ENCODE measurements at regions not wholly inside any gene's neighbourhood (a gene's known extent, or its start where the extent isn't known, plus 50 kb on each side); places are given as distances from the start of the nearest gene placed in this dataset.

DNA sequence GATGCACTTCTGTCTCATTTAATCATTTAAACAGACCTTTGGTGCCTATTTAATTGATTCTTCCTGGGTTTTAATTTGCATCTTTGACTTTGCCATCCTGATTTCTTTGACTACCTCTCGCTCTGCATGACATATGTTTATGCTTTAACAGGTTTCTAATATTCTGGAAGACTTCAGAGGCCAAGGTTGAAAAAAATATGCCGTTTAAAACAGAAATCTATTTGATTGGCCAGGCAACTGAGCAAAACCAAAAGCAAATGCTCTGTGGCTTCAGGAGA lies 303.4 kb downstream of the IRS1 start:
- POLR2A ChIA-PET, result no interaction called here
- H3K4me3 ChIP-seq, result no peak overlapping the region
- WGBS (ENCODE audit: missing lambda C conversion rate), result 87% methylated on average over 2 of the region's 2 CpGs
- CTCF ChIA-PET, result no interaction called here
- TF ChIP-seq ESRRA (IDR thresholded peaks at IDR 0.05; ENCODE audit: borderline replicate concordance, low read length), result no peak
- no peak for TF ChIP-seq HEYL (CRISPR knock-in tag; IDR thresholded peaks at IDR 0.05)
- no peak for TF ChIP-seq EP300 (IDR thresholded peaks at IDR 0.05)
- TF ChIP-seq SMC3 (IDR thresholded peaks at IDR 0.05), result no peak
- FAIRE-seq, result no peak
- no peak for ATAC-seq
- no peak overlapping the region for H3K27ac ChIP-seq
- H3K4me2 ChIP-seq, result no peak overlapping the region
- H3K4me1 ChIP-seq, result no peaks in the 10 kb centered on the region
- no peak for DNase-seq (ENCODE audit: low read depth in 1 of 2, low spot score in 1 of 2)
- H3K9me3 ChIP-seq, result peaks cover 5% of the 10 kb centered on the region; the same call in 1 of the 3 replicates

DNA sequence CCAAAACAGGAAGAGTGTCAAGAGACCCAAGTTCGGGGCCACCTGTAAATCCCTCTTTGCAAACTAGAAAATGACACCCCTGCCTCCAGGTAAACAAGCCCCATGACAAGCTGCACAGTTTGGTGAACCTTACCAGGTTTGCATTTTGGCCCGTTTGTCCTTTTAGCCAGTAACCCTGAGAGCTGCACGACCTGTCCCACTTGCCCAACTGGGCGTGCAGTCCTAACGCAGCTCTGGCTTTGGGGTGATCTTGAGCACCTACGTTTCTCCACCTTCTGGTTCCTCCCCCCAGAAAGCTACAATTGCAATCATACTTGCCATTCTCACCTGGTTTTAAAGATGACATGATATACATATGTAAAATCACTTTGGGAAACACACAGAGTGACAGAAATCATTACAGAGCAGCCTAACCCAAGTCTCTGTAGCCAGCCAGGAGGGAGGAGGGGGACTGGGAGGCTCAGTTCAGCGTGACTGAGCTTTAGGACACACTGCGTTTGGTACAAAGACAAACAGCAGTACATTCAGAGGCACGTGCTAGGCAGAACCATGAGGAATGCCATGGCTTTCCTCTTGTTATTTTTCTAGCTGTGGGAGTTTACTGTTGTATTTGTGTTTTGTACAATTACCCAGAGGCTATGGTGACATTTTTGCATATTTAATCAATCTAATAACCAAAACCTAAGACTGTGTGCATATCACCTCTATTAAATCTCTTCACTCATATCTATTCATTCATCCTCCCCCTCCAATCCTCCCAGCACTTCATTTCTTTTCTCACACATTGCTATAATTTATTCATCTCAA lies 304.0 kb downstream of the IRS1 start:
- no peak for TF ChIP-seq CHD4 (IDR thresholded peaks at IDR 0.05; ENCODE audit: borderline replicate concordance)
- TF ChIP-seq, protein P1, sequence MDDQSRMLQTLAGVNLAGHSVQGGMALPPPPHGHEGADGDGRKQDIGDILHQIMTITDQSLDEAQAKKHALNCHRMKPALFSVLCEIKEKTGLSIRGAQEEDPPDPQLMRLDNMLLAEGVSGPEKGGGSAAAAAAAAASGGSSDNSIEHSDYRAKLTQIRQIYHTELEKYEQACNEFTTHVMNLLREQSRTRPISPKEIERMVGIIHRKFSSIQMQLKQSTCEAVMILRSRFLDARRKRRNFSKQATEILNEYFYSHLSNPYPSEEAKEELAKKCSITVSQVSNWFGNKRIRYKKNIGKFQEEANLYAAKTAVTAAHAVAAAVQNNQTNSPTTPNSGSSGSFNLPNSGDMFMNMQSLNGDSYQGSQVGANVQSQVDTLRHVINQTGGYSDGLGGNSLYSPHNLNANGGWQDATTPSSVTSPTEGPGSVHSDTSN (IDR thresholded peaks at IDR 0.05), result no peak
- TF ChIP-seq, protein P2, sequence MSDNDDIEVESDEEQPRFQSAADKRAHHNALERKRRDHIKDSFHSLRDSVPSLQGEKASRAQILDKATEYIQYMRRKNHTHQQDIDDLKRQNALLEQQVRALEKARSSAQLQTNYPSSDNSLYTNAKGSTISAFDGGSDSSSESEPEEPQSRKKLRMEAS (IDR thresholded peaks at IDR 0.05), result no peak
- no peak for TF ChIP-seq HEYL (CRISPR knock-in tag; IDR thresholded peaks at IDR 0.05)
- TF ChIP-seq, protein P3, sequence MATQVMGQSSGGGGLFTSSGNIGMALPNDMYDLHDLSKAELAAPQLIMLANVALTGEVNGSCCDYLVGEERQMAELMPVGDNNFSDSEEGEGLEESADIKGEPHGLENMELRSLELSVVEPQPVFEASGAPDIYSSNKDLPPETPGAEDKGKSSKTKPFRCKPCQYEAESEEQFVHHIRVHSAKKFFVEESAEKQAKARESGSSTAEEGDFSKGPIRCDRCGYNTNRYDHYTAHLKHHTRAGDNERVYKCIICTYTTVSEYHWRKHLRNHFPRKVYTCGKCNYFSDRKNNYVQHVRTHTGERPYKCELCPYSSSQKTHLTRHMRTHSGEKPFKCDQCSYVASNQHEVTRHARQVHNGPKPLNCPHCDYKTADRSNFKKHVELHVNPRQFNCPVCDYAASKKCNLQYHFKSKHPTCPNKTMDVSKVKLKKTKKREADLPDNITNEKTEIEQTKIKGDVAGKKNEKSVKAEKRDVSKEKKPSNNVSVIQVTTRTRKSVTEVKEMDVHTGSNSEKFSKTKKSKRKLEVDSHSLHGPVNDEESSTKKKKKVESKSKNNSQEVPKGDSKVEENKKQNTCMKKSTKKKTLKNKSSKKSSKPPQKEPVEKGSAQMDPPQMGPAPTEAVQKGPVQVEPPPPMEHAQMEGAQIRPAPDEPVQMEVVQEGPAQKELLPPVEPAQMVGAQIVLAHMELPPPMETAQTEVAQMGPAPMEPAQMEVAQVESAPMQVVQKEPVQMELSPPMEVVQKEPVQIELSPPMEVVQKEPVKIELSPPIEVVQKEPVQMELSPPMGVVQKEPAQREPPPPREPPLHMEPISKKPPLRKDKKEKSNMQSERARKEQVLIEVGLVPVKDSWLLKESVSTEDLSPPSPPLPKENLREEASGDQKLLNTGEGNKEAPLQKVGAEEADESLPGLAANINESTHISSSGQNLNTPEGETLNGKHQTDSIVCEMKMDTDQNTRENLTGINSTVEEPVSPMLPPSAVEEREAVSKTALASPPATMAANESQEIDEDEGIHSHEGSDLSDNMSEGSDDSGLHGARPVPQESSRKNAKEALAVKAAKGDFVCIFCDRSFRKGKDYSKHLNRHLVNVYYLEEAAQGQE (IDR thresholded peaks at IDR 0.05), result no peak
- no peak for TF ChIP-seq NFE2L2 (conservative IDR thresholded peaks at IDR 0.05; ENCODE audit: low read length)
- TF ChIP-seq HDAC2 (IDR thresholded peaks at IDR 0.05), result no peak
- TF ChIP-seq FOSB (CRISPR knock-in tag; IDR thresholded peaks at IDR 0.05), result no peak
- no peak for TF ChIP-seq CBX2 (IDR thresholded peaks at IDR 0.05; ENCODE audit: borderline replicate concordance, low read depth)
- no peak for TF ChIP-seq FOSL2 (IDR thresholded peaks at IDR 0.05)
- TF ChIP-seq FOSL2 (CRISPR knock-in tag; IDR thresholded peaks at IDR 0.05), result no peak
- no peak overlapping the region for H3K4me2 ChIP-seq
- no peak for DNase-seq (ENCODE audit: low read depth in 1 of 2, low spot score in 1 of 2)
- no peak overlapping the region for H3K27ac ChIP-seq
- no peak for ATAC-seq
- H3K4me1 ChIP-seq, result no peaks in the 10 kb centered on the region
- POLR2A ChIA-PET, result no interaction called here
- 72% methylated on average over 9 of the region's 9 CpGs for WGBS (ENCODE audit: missing lambda C conversion rate)
- H3K4me3 ChIP-seq, result no peak overlapping the region
- H3K9me3 ChIP-seq, result peaks cover 4% of the 10 kb centered on the region; the same call in 1 of the 3 replicates
- FAIRE-seq, result no peak
- CTCF ChIA-PET, result no interaction called here

DNA sequence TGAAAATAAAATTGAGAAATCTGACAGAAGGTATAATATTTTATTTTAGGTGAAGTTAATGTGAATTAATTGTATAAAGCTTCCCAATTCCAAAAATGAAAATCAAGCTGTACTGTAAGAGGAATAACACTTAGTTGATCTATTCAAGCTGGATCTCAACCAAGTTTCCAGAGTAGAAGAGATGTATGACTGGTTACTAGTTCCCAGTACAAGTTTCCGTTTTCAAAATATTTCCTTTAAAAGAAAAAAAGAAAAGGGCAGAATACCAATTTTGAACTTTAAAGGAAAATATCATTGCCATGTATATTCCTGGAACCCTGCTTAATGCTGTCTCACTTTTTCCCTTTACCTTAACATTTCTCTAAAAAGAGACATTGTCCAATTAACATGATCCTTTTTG lies 308.5 kb downstream of the IRS1 start:
- no peak for DNase-seq (ENCODE audit: low read depth in 1 of 2, low spot score in 1 of 2)
- ChIA-PET CTCF (no interaction called here), POLR2A (interaction anchor here (0.7 kb wide), 1 partner anchor 88 kb away, joined by 3 read pairs; no protein-coding TSS in a partner anchor)
- peaks cover 16% of the 10 kb centered on the region; the same call in 1 of the 3 replicates for H3K9me3 ChIP-seq
- no peak for ATAC-seq
- H3K4me3 ChIP-seq, result no peak overlapping the region
- no peak overlapping the region for H3K27ac ChIP-seq
- no peak overlapping the region for H3K4me2 ChIP-seq
- 91% methylated on average over 1 of the region's 1 CpG for WGBS (ENCODE audit: missing lambda C conversion rate)
- 0 out of 3 replicates have a peak, but pooled peaks cover 3% of the 10 kb centered on the region for H3K4me1 ChIP-seq
- FAIRE-seq, result no peak
- TF ChIP-seq TFCP2L1 (CRISPR knock-in tag; IDR thresholded peaks at IDR 0.05), result no peak
- no peak for TF ChIP-seq RAD21 (conservative IDR thresholded peaks at IDR 0.05 in 1 of 2, IDR thresholded peaks at IDR 0.05 in 1 of 2)
- TF ChIP-seq HEYL (CRISPR knock-in tag; IDR thresholded peaks at IDR 0.05), result no peak
- TF ChIP-seq MAFK (IDR thresholded peaks at IDR 0.05; ENCODE audit: partially characterized antibody), result no peak
- no peak for TF ChIP-seq CHD2 (IDR thresholded peaks at IDR 0.05; ENCODE audit: low read length, partially characterized antibody)
- no peak for TF ChIP-seq ZC3H11A (IDR thresholded peaks at IDR 0.05)
- no peak for TF ChIP-seq JUN (IDR thresholded peaks at IDR 0.05)
- TF ChIP-seq, protein P4, sequence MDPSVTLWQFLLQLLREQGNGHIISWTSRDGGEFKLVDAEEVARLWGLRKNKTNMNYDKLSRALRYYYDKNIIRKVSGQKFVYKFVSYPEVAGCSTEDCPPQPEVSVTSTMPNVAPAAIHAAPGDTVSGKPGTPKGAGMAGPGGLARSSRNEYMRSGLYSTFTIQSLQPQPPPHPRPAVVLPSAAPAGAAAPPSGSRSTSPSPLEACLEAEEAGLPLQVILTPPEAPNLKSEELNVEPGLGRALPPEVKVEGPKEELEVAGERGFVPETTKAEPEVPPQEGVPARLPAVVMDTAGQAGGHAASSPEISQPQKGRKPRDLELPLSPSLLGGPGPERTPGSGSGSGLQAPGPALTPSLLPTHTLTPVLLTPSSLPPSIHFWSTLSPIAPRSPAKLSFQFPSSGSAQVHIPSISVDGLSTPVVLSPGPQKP (IDR thresholded peaks at IDR 0.05; ENCODE audit: low read depth, low read length), result no peak

Measured in A549 (cell line).